Progenitor cell of endocrine pancreas (in vitro differentiated cells): ENCODE measurements at regions not wholly inside any gene's neighbourhood (a gene's known extent, or its start where the extent isn't known, plus 50 kb on each side); places are given as distances from the start of the nearest gene placed in this dataset.

Source experiments
- DNase-seq: peaks from one replicate; pipeline ENCODE4 v3.0.0; 2021; ENCODE audit warnings: low spot score; ENCODE audit not compliant: unreplicated experiment
- H3K27ac Mint-ChIP-seq: 2 replicates; pipeline ENCODE4 v1.8.0; 2021; ENCODE audit warnings: mild to moderate bottlenecking, moderate library complexity, mixed read lengths
- H3K27me3 Mint-ChIP-seq: 2 replicates; pipeline ENCODE4 v1.8.0; 2021; ENCODE audit warnings: mixed read lengths
- H3K36me3 Mint-ChIP-seq: 2 replicates; pipeline ENCODE4 v1.8.0; 2022; ENCODE audit warnings: mixed read lengths; ENCODE audit not compliant: insufficient read depth
- H3K4me1 Mint-ChIP-seq: 2 replicates; pipeline ENCODE4 v1.8.0; 2021; ENCODE audit warnings: low read depth, mixed read lengths
- H3K4me3 Mint-ChIP-seq: 2 replicates; pipeline ENCODE4 v1.8.0; 2021; ENCODE audit warnings: low read depth, mild to moderate bottlenecking, moderate library complexity, mixed read lengths
- H3K9me3 Mint-ChIP-seq: 2 replicates; pipeline ENCODE4 v1.8.0; 2021; ENCODE audit warnings: low read depth, mixed read lengths
- CTCF ChIP-seq: fragments of 200-600 bp; sonication (generic); IDR thresholded peaks from one replicate; pipeline ENCODE4 v1.5.0; 2021; ENCODE audit warnings: antibody characterized with exemption, mild to moderate bottlenecking; ENCODE audit not compliant: unreplicated experiment

- H3K36me3 Mint-ChIP-seq = no peaks in the 10 kb centered on the region
- no peak overlapping the region for H3K27ac Mint-ChIP-seq
- no peak for DNase-seq
- no peaks in the 10 kb centered on the region for H3K27me3 Mint-ChIP-seq
- no peak for TF ChIP-seq CTCF
- peaks cover 6% of the 10 kb centered on the region for H3K9me3 Mint-ChIP-seq
- peaks cover 2% of the 10 kb centered on the region for H3K4me1 Mint-ChIP-seq
- no peak overlapping the region for H3K4me3 Mint-ChIP-seq
These were observed 705.5 kb downstream of the CDH11 start for GRCh38 chr16:64416216-64417005.

- Mint-ChIP-seq H3K9me3 (no peaks in the 10 kb centered on the region), H3K27ac (no peak overlapping the region), H3K4me3 (no peak overlapping the region), H3K36me3 (no peaks in the 10 kb centered on the region), H3K4me1 (peaks cover 9% of the 10 kb centered on the region), H3K27me3 (no peaks in the 10 kb centered on the region)
- no peak for TF ChIP-seq CTCF
- DNase-seq = no peak
These were observed 709.1 kb downstream of the CDH11 start for GRCh38 chr16:64412578-64413280.

- no peak overlapping the region for H3K4me3 Mint-ChIP-seq
- no peaks in the 10 kb centered on the region for H3K36me3 Mint-ChIP-seq
- peaks cover 18% of the 10 kb centered on the region for H3K4me1 Mint-ChIP-seq
- no peak for TF ChIP-seq CTCF
- peaks cover 5% of the 10 kb centered on the region for H3K27me3 Mint-ChIP-seq
- H3K27ac Mint-ChIP-seq = no peak overlapping the region
- DNase-seq = no peak
- no peaks in the 10 kb centered on the region for H3K9me3 Mint-ChIP-seq
These were observed 711.6 kb downstream of the CDH11 start for GRCh38 chr16:64410306-64410705.

GRCh38 chr16:64409783-64410210 lies 712.1 kb downstream of the CDH11 start:
- Mint-ChIP-seq H3K27me3 (peaks cover 5% of the 10 kb centered on the region), H3K27ac (no peak overlapping the region), H3K9me3 (no peaks in the 10 kb centered on the region), H3K4me3 (no peak overlapping the region), H3K4me1 (peaks cover 23% of the 10 kb centered on the region), H3K36me3 (no peaks in the 10 kb centered on the region)
- DNase-seq = no peak
- TF ChIP-seq CTCF = no peak

- no peak overlapping the region for H3K4me3 Mint-ChIP-seq
- H3K4me1 Mint-ChIP-seq = peaks cover 29% of the 10 kb centered on the region
- H3K27me3 Mint-ChIP-seq = peaks cover 5% of the 10 kb centered on the region
- no peaks in the 10 kb centered on the region for H3K9me3 Mint-ChIP-seq
- TF ChIP-seq CTCF = no peak
- no peak overlapping the region for H3K27ac Mint-ChIP-seq
- H3K36me3 Mint-ChIP-seq = no peaks in the 10 kb centered on the region
- DNase-seq = no peak
These were observed 713.2 kb downstream of the CDH11 start for GRCh38 chr16:64408699-64409098.
